Epithelial cell of proximal tubule (primary cell): ENCODE measurements at regions not wholly inside any gene's neighbourhood (a gene's known extent, or its start where the extent isn't known, plus 50 kb on each side); places are given as distances from the start of the nearest gene placed in this dataset.

ENCODE experiments used
- DNase-seq: peaks from one replicate; pipeline ENCODE4 v3.0.0-alpha.2; 2011; ENCODE audit warnings: low read depth
- H3K4me3 ChIP-seq: 2 replicates; pipeline ENCODE4 v1.5.1; 2011; ENCODE audit warnings: low read depth, mild to moderate bottlenecking, low read length
- TF ChIP-seq, protein P1 (sequence below): conservative IDR thresholded peaks from 2 replicates; pipeline ENCODE4 v1.5.1; 2012; ENCODE audit warnings: low read depth, mild to moderate bottlenecking, low read length

DNA sequence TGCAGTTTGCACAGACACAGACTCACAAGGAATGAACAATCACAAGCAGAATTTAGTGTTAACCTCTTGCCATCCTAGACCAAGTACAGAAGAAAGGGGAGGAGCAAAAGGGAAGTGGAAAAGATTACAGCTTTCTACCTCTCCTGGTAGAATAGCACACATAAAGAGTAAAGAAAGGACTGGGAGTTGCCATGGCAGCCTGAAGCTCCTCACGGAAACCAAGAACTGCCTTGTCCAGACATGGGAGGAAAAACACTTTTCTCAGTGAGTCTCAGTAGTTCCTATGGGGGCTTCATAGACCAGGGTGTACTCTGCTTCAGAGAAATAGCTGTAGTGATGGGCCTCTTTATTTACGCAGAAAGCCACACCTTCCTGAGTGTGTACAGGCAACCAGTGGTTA, 114.7 kb upstream of the GAP43 start:
- TF ChIP-seq, protein P1, sequence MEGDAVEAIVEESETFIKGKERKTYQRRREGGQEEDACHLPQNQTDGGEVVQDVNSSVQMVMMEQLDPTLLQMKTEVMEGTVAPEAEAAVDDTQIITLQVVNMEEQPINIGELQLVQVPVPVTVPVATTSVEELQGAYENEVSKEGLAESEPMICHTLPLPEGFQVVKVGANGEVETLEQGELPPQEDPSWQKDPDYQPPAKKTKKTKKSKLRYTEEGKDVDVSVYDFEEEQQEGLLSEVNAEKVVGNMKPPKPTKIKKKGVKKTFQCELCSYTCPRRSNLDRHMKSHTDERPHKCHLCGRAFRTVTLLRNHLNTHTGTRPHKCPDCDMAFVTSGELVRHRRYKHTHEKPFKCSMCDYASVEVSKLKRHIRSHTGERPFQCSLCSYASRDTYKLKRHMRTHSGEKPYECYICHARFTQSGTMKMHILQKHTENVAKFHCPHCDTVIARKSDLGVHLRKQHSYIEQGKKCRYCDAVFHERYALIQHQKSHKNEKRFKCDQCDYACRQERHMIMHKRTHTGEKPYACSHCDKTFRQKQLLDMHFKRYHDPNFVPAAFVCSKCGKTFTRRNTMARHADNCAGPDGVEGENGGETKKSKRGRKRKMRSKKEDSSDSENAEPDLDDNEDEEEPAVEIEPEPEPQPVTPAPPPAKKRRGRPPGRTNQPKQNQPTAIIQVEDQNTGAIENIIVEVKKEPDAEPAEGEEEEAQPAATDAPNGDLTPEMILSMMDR: no peak
- no peak for DNase-seq
- H3K4me3 ChIP-seq: no peak overlapping the region

DNA sequence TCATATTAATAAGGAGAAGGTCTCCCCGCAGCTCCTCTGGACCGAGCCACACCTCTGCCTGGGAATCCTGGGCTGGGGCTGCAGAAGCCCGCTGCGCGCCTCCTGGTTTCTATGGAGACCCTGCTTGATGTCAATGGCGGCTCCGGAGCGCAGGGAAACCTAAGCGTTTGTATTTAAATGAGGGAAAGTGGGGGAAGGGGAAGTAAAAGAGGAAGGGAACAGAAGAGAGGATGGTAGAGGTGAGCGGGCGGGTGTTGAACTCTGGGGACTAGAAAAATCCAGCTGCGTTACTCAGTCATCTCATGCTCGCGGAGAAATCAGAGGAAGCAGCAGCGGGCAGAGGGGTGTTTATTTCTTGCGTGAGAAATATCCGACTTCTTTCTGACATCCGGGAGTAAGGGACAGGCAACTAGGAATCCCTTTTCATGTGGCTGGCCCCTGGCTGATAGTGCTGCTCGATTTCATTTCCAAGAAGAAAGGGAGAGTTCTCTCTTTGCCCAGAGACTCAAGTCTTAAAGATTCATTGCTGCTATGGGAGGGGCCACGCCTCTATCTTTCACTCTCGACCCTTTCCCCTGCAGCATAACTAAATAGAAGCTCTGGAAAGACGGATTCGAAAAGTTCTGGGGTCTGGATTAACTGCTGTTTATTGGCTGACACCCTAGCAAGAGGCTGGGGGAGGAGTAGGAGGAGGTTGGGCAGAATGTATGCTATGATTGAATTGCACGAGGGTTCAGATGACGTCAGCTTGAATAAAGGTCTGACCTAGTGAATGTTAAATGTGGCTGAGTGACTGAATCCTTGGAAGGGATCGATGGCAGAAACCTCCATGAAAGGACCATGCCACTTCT, 110.5 kb upstream of the GAP43 start:
- peak overlapping the region; percentile 63 for H3K4me3 ChIP-seq
- TF ChIP-seq, protein P1: no peak
- DNase-seq: no peak

DNA sequence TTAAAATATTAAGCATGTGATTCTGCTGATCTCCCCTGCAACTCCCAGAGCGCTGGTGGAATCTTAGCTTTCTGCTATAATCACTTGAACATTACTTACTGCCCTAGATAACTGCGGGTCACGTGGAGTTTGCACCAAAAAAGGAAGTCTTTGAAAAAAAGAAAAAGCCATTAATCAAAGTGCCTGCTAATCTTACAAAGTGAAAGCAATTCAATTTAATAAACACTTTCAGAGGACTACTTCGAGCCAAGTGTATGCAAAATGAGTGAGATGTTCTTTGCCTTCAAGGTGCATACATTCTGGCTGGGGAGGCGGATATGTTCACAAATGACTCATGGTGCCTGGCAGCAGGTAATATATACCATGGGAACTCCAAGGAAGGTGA, 109.9 kb upstream of the GAP43 start:
- no peak for DNase-seq
- TF ChIP-seq, protein P1: no peak

DNA sequence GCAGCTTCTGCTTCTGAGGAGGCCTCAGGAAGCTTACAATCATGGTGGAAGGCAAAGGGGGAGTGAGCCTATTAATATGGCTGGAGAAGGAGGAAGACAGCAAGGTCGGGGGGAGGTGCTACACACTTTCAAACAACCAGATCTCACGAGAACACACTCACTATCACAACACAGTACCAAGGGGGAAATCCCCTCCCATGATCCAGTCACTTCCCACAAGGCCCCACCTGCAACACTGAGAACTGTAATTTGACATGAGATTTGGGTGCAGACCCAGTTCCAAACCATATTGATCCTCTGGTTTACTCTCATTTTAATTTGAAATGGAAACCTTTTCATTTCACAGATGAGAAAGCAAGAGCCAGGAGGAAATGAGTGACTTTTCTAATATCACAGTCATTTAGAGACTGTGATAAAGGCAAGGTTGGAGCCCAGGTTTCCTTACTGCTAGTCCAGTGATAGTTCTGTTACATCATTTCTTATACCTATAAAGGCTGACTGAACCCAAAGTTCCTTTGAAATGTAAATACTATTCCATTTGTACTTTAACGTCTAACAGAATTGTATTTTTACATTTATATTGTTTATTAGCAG, 105.8 kb upstream of the GAP43 start:
- no peak overlapping the region for H3K4me3 ChIP-seq
- no peak for DNase-seq
- TF ChIP-seq, protein P1: no peak

More for the DNA sequence above, 109.9 kb upstream of the GAP43 start:
- peak overlapping the region; percentile 63 for H3K4me3 ChIP-seq

DNA sequence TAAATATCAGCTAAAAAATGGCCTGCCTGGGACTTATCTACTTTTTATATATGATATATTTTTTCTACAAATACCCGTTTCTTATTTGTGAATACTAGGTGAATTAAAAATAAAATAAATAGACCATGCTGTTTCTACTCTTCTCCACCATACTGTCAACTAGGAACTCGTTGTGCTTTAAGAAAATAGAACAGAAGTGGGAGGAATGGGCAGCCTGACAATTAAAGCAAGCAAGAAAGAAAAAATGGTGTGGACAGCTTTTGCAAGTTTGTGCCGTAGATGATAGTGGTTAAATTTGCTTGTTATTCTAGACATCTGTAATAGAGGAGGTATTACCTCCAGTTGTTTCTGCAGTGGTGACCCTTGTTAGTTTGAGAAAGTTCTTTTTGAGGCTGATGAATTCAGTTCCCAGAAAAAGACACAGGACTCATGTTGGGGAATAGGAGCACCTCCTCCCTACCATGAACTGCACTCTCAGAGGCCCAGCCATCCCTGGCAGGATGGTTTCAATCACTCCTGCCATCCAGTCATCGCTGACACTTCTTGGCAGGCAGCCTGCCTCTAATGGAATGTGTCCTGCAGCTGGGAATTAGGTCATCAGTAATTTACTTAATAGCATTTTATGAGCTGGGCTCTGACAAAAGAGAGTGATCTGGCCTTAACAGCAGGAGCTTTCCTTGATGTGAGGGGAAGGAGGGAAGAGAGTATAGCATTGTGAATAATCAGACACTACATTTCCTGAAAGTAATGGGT, 105.0 kb upstream of the GAP43 start:
- DNase-seq: peak; percentile 49
- TF ChIP-seq, protein P1: no peak
- no peak overlapping the region for H3K4me3 ChIP-seq

DNA sequence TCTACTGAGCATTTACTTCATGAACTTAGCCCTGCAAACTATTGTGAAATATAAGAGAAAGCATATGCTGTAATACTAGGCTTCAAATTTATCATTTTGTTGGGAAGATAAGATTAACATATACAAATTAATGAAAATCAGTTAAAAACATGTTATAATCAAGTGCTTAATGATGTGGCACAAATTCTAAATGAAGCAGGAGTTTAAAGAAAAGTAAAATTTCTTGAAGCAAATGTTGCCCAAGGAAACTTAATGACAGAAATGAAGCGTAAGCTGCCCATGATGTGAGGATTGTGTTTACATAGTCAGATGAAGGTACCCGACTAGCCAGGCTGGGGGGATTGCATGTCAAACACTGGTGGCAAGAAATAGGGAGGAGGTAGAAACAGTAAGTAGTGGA, 103.1 kb upstream of the GAP43 start:
- no peak overlapping the region for H3K4me3 ChIP-seq
- DNase-seq: no peak
- TF ChIP-seq, protein P1: no peak
